ENCODE measurements at regions not wholly inside any gene's neighbourhood (a gene's known extent, or its start where the extent isn't known, plus 50 kb on each side); places are given as distances from the start of the nearest gene placed in this dataset.

- TF ChIP-seq CTCF (IDR thresholded peaks at IDR 0.05) (no peak), TCF7L2 (IDR thresholded peaks at IDR 0.05; ENCODE audit: low read depth, low read length) (no peak), POLR2AphosphoS5 (IDR thresholded peaks at IDR 0.05; ENCODE audit: low read depth, low read length) (no peak)
Observed at GRCh38 chr22:49153921-49154320, 673.8 kb downstream of the BRD1 start.

Measured in Panc1 (cell line).